Activated naive CD4-positive, alpha-beta T cell treated with anti-CD3 and anti-CD28 coated beads, Interleukin-2, amount 50 U/mL, for 24 hours (primary cell): ENCODE measurements at regions not wholly inside any gene's neighbourhood (a gene's known extent, or its start where the extent isn't known, plus 50 kb on each side); places are given as distances from the start of the nearest gene placed in this dataset.
A peak's percentile ranks its signal among the peaks of the same experiment; 100 is the strongest.

Experiments used
- H3K27ac Mint-ChIP-seq: one replicate; pipeline ENCODE4 v1.8.0; 2021; ENCODE audit warnings: mild to moderate bottlenecking, mixed read lengths
- H3K27me3 Mint-ChIP-seq: one replicate; pipeline ENCODE4 v1.8.0; 2021; ENCODE audit warnings: mixed read lengths
- H3K36me3 Mint-ChIP-seq: one replicate; pipeline ENCODE4 v1.8.0; 2021; ENCODE audit warnings: mixed read lengths
- H3K4me1 Mint-ChIP-seq: one replicate; pipeline ENCODE4 v1.8.0; 2021; ENCODE audit warnings: mixed read lengths
- H3K4me3 Mint-ChIP-seq: one replicate; pipeline ENCODE4 v1.8.0; 2021; ENCODE audit warnings: mild to moderate bottlenecking, mixed read lengths
- H3K9me3 Mint-ChIP-seq: one replicate; pipeline ENCODE4 v1.8.0; 2021; ENCODE audit warnings: mixed read lengths

GRCh38 chr6:14929291-14929690 is 316.6 kb upstream of the JARID2 start:
- Mint-ChIP-seq H3K4me1 (no peaks in the 10 kb centered on the region), H3K36me3 (no peaks in the 10 kb centered on the region), H3K27ac (no peak overlapping the region), H3K4me3 (no peak overlapping the region), H3K9me3 (no peaks in the 10 kb centered on the region), H3K27me3 (no peaks in the 10 kb centered on the region)

GRCh38 chr6:14930366-14930989 is 315.4 kb upstream of the JARID2 start:
- H3K36me3 Mint-ChIP-seq: no peaks in the 10 kb centered on the region
- peak overlapping the region; percentile 47 for H3K27ac Mint-ChIP-seq
- H3K27me3 Mint-ChIP-seq: no peaks in the 10 kb centered on the region
- H3K9me3 Mint-ChIP-seq: no peaks in the 10 kb centered on the region
- no peaks in the 10 kb centered on the region for H3K4me1 Mint-ChIP-seq
- H3K4me3 Mint-ChIP-seq: no peak overlapping the region

- H3K27me3 Mint-ChIP-seq: no peaks in the 10 kb centered on the region
- peaks cover 4% of the 10 kb centered on the region for H3K9me3 Mint-ChIP-seq
- H3K4me1 Mint-ChIP-seq: no peaks in the 10 kb centered on the region
- H3K36me3 Mint-ChIP-seq: no peaks in the 10 kb centered on the region
- H3K27ac Mint-ChIP-seq: no peak overlapping the region
- no peak overlapping the region for H3K4me3 Mint-ChIP-seq
Measured at GRCh38 chr6:14932485-14933182, 313.2 kb upstream of the JARID2 start.

- no peaks in the 10 kb centered on the region for H3K36me3 Mint-ChIP-seq
- no peak overlapping the region for H3K4me3 Mint-ChIP-seq
- H3K4me1 Mint-ChIP-seq: no peaks in the 10 kb centered on the region
- no peak overlapping the region for H3K27ac Mint-ChIP-seq
- no peaks in the 10 kb centered on the region for H3K27me3 Mint-ChIP-seq
- peaks cover 4% of the 10 kb centered on the region for H3K9me3 Mint-ChIP-seq
Measured at GRCh38 chr6:14933183-14933544, 312.7 kb upstream of the JARID2 start.

GRCh38 chr6:14934013-14934412 is 311.9 kb upstream of the JARID2 start:
- H3K27ac Mint-ChIP-seq: no peak overlapping the region
- peaks cover 4% of the 10 kb centered on the region for H3K9me3 Mint-ChIP-seq
- H3K27me3 Mint-ChIP-seq: no peaks in the 10 kb centered on the region
- H3K4me1 Mint-ChIP-seq: no peaks in the 10 kb centered on the region
- H3K36me3 Mint-ChIP-seq: no peaks in the 10 kb centered on the region
- H3K4me3 Mint-ChIP-seq: no peak overlapping the region

- Mint-ChIP-seq H3K27me3 (no peaks in the 10 kb centered on the region), H3K4me1 (no peaks in the 10 kb centered on the region), H3K36me3 (no peaks in the 10 kb centered on the region), H3K27ac (no peak overlapping the region), H3K9me3 (peaks cover 4% of the 10 kb centered on the region), H3K4me3 (no peak overlapping the region)
Measured at GRCh38 chr6:14934844-14935243, 311.0 kb upstream of the JARID2 start.

GRCh38 chr6:14936861-14937260 is 309.0 kb upstream of the JARID2 start:
- no peaks in the 10 kb centered on the region for H3K27me3 Mint-ChIP-seq
- H3K9me3 Mint-ChIP-seq: peaks cover 4% of the 10 kb centered on the region
- H3K4me1 Mint-ChIP-seq: no peaks in the 10 kb centered on the region
- no peak overlapping the region for H3K4me3 Mint-ChIP-seq
- H3K36me3 Mint-ChIP-seq: no peaks in the 10 kb centered on the region
- H3K27ac Mint-ChIP-seq: no peak overlapping the region

GRCh38 chr6:14943116-14943515 is 302.8 kb upstream of the JARID2 start:
- Mint-ChIP-seq H3K27ac (no peak overlapping the region), H3K36me3 (no peaks in the 10 kb centered on the region), H3K4me1 (no peaks in the 10 kb centered on the region), H3K27me3 (no peaks in the 10 kb centered on the region), H3K4me3 (no peak overlapping the region), H3K9me3 (no peaks in the 10 kb centered on the region)

- Mint-ChIP-seq H3K36me3 (no peaks in the 10 kb centered on the region), H3K4me3 (no peak overlapping the region), H3K4me1 (no peaks in the 10 kb centered on the region), H3K27me3 (no peaks in the 10 kb centered on the region), H3K27ac (no peak overlapping the region), H3K9me3 (no peaks in the 10 kb centered on the region)
Measured at GRCh38 chr6:14944593-14944992, 301.3 kb upstream of the JARID2 start.

GRCh38 chr6:14945461-14946185 is 300.2 kb upstream of the JARID2 start:
- Mint-ChIP-seq H3K4me3 (no peak overlapping the region), H3K4me1 (no peaks in the 10 kb centered on the region), H3K27ac (no peak overlapping the region)

GRCh38 chr6:14946753-14947152 is 299.1 kb upstream of the JARID2 start:
- Mint-ChIP-seq H3K36me3 (no peaks in the 10 kb centered on the region), H3K4me3 (no peak overlapping the region), H3K4me1 (no peaks in the 10 kb centered on the region), H3K27ac (no peak overlapping the region), H3K27me3 (no peaks in the 10 kb centered on the region), H3K9me3 (no peaks in the 10 kb centered on the region)

More at GRCh38 chr6:14945461-14946185, 300.2 kb upstream of the JARID2 start:
- H3K9me3 Mint-ChIP-seq: no peaks in the 10 kb centered on the region
- no peaks in the 10 kb centered on the region for H3K27me3 Mint-ChIP-seq
- no peaks in the 10 kb centered on the region for H3K36me3 Mint-ChIP-seq

GRCh38 chr6:14948586-14949245 is 297.2 kb upstream of the JARID2 start:
- Mint-ChIP-seq H3K27me3 (no peaks in the 10 kb centered on the region), H3K4me3 (no peak overlapping the region), H3K36me3 (no peaks in the 10 kb centered on the region), H3K9me3 (no peaks in the 10 kb centered on the region), H3K4me1 (no peaks in the 10 kb centered on the region), H3K27ac (no peak overlapping the region)

GRCh38 chr6:14950103-14950969 is 295.5 kb upstream of the JARID2 start:
- Mint-ChIP-seq H3K4me3 (no peak overlapping the region), H3K27ac (no peak overlapping the region), H3K36me3 (no peaks in the 10 kb centered on the region), H3K27me3 (no peaks in the 10 kb centered on the region), H3K9me3 (no peaks in the 10 kb centered on the region), H3K4me1 (no peaks in the 10 kb centered on the region)

- H3K27me3 Mint-ChIP-seq: no peaks in the 10 kb centered on the region
- H3K4me1 Mint-ChIP-seq: no peaks in the 10 kb centered on the region
- no peak overlapping the region for H3K4me3 Mint-ChIP-seq
- no peaks in the 10 kb centered on the region for H3K9me3 Mint-ChIP-seq
- no peaks in the 10 kb centered on the region for H3K36me3 Mint-ChIP-seq
- no peak overlapping the region for H3K27ac Mint-ChIP-seq
Measured at GRCh38 chr6:14950970-14951276, 294.9 kb upstream of the JARID2 start.

GRCh38 chr6:14951704-14952103 is 294.2 kb upstream of the JARID2 start:
- Mint-ChIP-seq H3K27ac (no peak overlapping the region), H3K4me1 (no peaks in the 10 kb centered on the region), H3K4me3 (no peak overlapping the region)

More at GRCh38 chr6:14951704-14952103, 294.2 kb upstream of the JARID2 start:
- Mint-ChIP-seq H3K9me3 (no peaks in the 10 kb centered on the region), H3K36me3 (peaks cover 2% of the 10 kb centered on the region), H3K27me3 (no peaks in the 10 kb centered on the region)
